HCT116 (cell line): ENCODE measurements at regions not wholly inside any gene's neighbourhood (a gene's known extent, or its start where the extent isn't known, plus 50 kb on each side); places are given as distances from the start of the nearest gene placed in this dataset.

ENCODE experiments used
- CBX3 ChIP-seq: IDR thresholded peaks from 2 replicates; pipeline ENCODE4 v1.6.1; 2012; ENCODE audit warnings: low read depth
- YY1 ChIP-seq: IDR thresholded peaks from 2 replicates; pipeline ENCODE4 v1.6.1; 2011; ENCODE audit warnings: low read length, low read depth, moderate library complexity, mild to moderate bottlenecking; ENCODE audit not compliant: insufficient replicate concordance; ENCODE audit errors: extremely low read depth

- no peak for TF ChIP-seq YY1
- TF ChIP-seq CBX3: no peak
Observed at GRCh38 chrX:10741003-10741402, 120.6 kb upstream of the MID1 start.
